WTC11 (cell line): ENCODE measurements at regions not wholly inside any gene's neighbourhood (a gene's known extent, or its start where the extent isn't known, plus 50 kb on each side); places are given as distances from the start of the nearest gene placed in this dataset.

Experiments
- ATAC-seq: fragments of 200-7000 bp; cut with Tn5 transposase; 2 replicates; pipeline ENCODE4 v1.10.0; 2021; ENCODE audit warnings: mild to moderate bottlenecking, moderate library complexity
- CTCF ChIA-PET: fragments of 300-600 bp; sonication (Branson Sonifier 250); formaldehyde crosslinking; loops from one replicate; lab custom pipeline; 2021; ENCODE audit warnings: antibody characterized with exemption; lab: Charles Lee
- POLR2A ChIA-PET: fragments of 350-600 bp; sonication (Branson Sonifier 250); formaldehyde crosslinking; loops from one replicate; lab custom pipeline; 2021; ENCODE audit warnings: antibody characterized with exemption; lab: Charles Lee
- DNase-seq: peaks from one replicate; pipeline ENCODE4 v3.0.0; 2021; ENCODE audit warnings: low spot score
- H3K27ac Mint-ChIP-seq: 2 replicates; pipeline ENCODE4 v1.8.0; 2021; ENCODE audit warnings: mixed read lengths
- H3K27me3 Mint-ChIP-seq: 2 replicates; pipeline ENCODE4 v1.8.0; 2021; ENCODE audit warnings: low read depth, mild to moderate bottlenecking, moderate library complexity, mixed read lengths
- H3K36me3 Mint-ChIP-seq: 2 replicates; pipeline ENCODE4 v1.8.0; 2021; ENCODE audit warnings: mixed read lengths
- H3K4me1 Mint-ChIP-seq: 2 replicates; pipeline ENCODE4 v1.8.0; 2022; ENCODE audit warnings: mixed read lengths
- H3K4me3 Mint-ChIP-seq: 2 replicates; pipeline ENCODE4 v1.8.0; 2021; ENCODE audit warnings: mild to moderate bottlenecking, moderate library complexity, mixed read lengths
- H3K9me3 Mint-ChIP-seq: 2 replicates; pipeline ENCODE4 v1.8.0; 2021; ENCODE audit warnings: mixed read lengths
- ELF4 ChIP-seq: sonication (generic); formaldehyde crosslinking; IDR thresholded peaks from 2 replicates; pipeline ENCODE4 v1.8.1; 2022; ENCODE audit warnings: low read depth, mild to moderate bottlenecking, moderate library complexity, missing genetic modification reagents
- FOXP1 ChIP-seq: sonication (generic); formaldehyde crosslinking; IDR thresholded peaks from 2 replicates; pipeline ENCODE4 v1.8.0; 2022; ENCODE audit warnings: missing genetic modification reagents, mild to moderate bottlenecking, moderate library complexity, borderline replicate concordance
- HMGXB4 ChIP-seq: sonication (generic); formaldehyde crosslinking; IDR thresholded peaks from 2 replicates; pipeline ENCODE4 v1.8.1; 2023; ENCODE audit warnings: mild to moderate bottlenecking, moderate library complexity, missing genetic modification reagents
- IRF2 ChIP-seq: sonication (generic); formaldehyde crosslinking; IDR thresholded peaks from 2 replicates; pipeline ENCODE4 v1.8.0; 2022; ENCODE audit warnings: low read depth, missing genetic modification reagents, borderline replicate concordance
- JAZF1 ChIP-seq: fragments of 250-450 bp; sonication (Bioruptor Pico); IDR thresholded peaks from 2 replicates; pipeline ENCODE4 v1.9.0; 2021; ENCODE audit warnings: moderate library complexity, mild to moderate bottlenecking, inconsistent platforms
- KAT7 ChIP-seq: sonication (generic); formaldehyde crosslinking; IDR thresholded peaks from 2 replicates; pipeline ENCODE4 v1.8.1; 2023; ENCODE audit warnings: missing genetic modification reagents, mild to moderate bottlenecking, borderline replicate concordance
- USF1 ChIP-seq: sonication (generic); formaldehyde crosslinking; IDR thresholded peaks from 2 replicates; pipeline ENCODE4 v1.8.0; 2022; ENCODE audit warnings: mild to moderate bottlenecking, missing genetic modification reagents
- ZBTB21 ChIP-seq: sonication (generic); formaldehyde crosslinking; IDR thresholded peaks from 2 replicates; pipeline ENCODE4 v1.8.1; 2023; ENCODE audit warnings: mild to moderate bottlenecking, missing genetic modification reagents, borderline replicate concordance
- ZNF121 ChIP-seq: sonication (generic); formaldehyde crosslinking; IDR thresholded peaks from 2 replicates; pipeline ENCODE4 v1.8.0; 2023; ENCODE audit warnings: missing genetic modification reagents
- ZNF138 ChIP-seq: sonication (generic); formaldehyde crosslinking; conservative IDR thresholded peaks from 2 replicates; pipeline ENCODE4 v1.8.1; 2022; ENCODE audit warnings: mild to moderate bottlenecking, moderate library complexity, missing genetic modification reagents
- ZNF396 ChIP-seq: fragments of 250-450 bp; sonication (Bioruptor Pico); IDR thresholded peaks from 2 replicates; pipeline ENCODE4 v1.8.0; 2021; ENCODE audit warnings: mild to moderate bottlenecking, moderate library complexity, borderline replicate concordance
- ZNF512 ChIP-seq: sonication (generic); formaldehyde crosslinking; IDR thresholded peaks from 2 replicates; pipeline ENCODE4 v1.8.1; 2022; ENCODE audit warnings: missing genetic modification reagents, borderline replicate concordance
- TF ChIP-seq, protein P1 (sequence below): fragments of 250-450 bp; sonication (Bioruptor Pico); IDR thresholded peaks from 2 replicates; pipeline ENCODE4 v1.8.0; 2021; ENCODE audit warnings: mild to moderate bottlenecking
- TF ChIP-seq, protein P2 (sequence below): fragments of 250-450 bp; sonication (Bioruptor Pico); IDR thresholded peaks from 2 replicates; pipeline ENCODE4 v1.9.0; 2021; ENCODE audit warnings: mild to moderate bottlenecking, borderline replicate concordance
- TF ChIP-seq, protein P3 (sequence below): fragments of 200-600 bp; IDR thresholded peaks from 2 replicates; pipeline ENCODE4 v1.8.0; 2022; ENCODE audit warnings: antibody characterized with exemption

GRCh38 chr20:4609511-4609910 is 76.7 kb upstream of the PRNP start (continued):
- TF ChIP-seq, protein P1, sequence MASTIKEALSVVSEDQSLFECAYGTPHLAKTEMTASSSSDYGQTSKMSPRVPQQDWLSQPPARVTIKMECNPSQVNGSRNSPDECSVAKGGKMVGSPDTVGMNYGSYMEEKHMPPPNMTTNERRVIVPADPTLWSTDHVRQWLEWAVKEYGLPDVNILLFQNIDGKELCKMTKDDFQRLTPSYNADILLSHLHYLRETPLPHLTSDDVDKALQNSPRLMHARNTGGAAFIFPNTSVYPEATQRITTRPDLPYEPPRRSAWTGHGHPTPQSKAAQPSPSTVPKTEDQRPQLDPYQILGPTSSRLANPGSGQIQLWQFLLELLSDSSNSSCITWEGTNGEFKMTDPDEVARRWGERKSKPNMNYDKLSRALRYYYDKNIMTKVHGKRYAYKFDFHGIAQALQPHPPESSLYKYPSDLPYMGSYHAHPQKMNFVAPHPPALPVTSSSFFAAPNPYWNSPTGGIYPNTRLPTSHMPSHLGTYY (CRISPR knock-in tag): no peak
- no peak for TF ChIP-seq IRF2 (CRISPR knock-in tag)
- no peak for TF ChIP-seq KAT7
- TF ChIP-seq, all 79 proteins: peak for 0

DNA sequence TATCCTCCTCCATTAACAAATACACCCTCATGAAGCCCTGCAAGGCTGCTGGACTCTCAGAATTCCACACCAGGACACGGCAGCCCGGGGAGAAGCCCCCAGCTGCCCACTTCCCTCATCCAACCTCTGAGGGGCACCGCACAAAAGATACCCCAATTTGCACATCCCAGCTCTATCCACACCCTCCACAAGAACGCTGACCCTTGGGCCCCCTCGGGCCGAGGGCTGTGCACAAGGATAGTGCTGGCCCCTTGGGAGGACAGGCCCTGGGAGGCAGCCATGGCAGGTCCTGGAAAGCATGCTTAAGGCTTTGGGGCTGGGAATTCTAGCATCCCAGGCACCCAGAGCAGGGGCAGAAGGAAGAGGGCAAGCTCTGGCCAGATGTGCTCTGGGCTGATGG is 77.4 kb upstream of the PRNP start:
- H3K9me3 Mint-ChIP-seq: no peaks in the 10 kb centered on the region
- TF ChIP-seq, protein P2, sequence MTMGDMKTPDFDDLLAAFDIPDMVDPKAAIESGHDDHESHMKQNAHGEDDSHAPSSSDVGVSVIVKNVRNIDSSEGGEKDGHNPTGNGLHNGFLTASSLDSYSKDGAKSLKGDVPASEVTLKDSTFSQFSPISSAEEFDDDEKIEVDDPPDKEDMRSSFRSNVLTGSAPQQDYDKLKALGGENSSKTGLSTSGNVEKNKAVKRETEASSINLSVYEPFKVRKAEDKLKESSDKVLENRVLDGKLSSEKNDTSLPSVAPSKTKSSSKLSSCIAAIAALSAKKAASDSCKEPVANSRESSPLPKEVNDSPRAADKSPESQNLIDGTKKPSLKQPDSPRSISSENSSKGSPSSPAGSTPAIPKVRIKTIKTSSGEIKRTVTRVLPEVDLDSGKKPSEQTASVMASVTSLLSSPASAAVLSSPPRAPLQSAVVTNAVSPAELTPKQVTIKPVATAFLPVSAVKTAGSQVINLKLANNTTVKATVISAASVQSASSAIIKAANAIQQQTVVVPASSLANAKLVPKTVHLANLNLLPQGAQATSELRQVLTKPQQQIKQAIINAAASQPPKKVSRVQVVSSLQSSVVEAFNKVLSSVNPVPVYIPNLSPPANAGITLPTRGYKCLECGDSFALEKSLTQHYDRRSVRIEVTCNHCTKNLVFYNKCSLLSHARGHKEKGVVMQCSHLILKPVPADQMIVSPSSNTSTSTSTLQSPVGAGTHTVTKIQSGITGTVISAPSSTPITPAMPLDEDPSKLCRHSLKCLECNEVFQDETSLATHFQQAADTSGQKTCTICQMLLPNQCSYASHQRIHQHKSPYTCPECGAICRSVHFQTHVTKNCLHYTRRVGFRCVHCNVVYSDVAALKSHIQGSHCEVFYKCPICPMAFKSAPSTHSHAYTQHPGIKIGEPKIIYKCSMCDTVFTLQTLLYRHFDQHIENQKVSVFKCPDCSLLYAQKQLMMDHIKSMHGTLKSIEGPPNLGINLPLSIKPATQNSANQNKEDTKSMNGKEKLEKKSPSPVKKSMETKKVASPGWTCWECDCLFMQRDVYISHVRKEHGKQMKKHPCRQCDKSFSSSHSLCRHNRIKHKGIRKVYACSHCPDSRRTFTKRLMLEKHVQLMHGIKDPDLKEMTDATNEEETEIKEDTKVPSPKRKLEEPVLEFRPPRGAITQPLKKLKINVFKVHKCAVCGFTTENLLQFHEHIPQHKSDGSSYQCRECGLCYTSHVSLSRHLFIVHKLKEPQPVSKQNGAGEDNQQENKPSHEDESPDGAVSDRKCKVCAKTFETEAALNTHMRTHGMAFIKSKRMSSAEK (CRISPR knock-in tag): no peak
- TF ChIP-seq ZNF396 (CRISPR knock-in tag) (no peak), ZNF512 (CRISPR knock-in tag) (no peak), ELF4 (CRISPR knock-in tag) (no peak), USF1 (no peak), JAZF1 (CRISPR knock-in tag) (no peak), FOXP1 (CRISPR knock-in tag) (no peak), ZNF138 (CRISPR knock-in tag) (no peak), ZBTB21 (no peak)

GRCh38 chr20:4607287-4607713 is 79.0 kb upstream of the PRNP start:
- CTCF ChIA-PET: interaction anchor here (0.7 to 3.3 kb wide), 3 partner anchors 76 to 133 kb away, joined by 3 to 16 read pairs (median 5); partner anchors contain the start of gene PRND

More for the DNA sequence above, 77.4 kb upstream of the PRNP start:
- ATAC-seq (no peak), DNase-seq (no peak)
- H3K4me3 Mint-ChIP-seq: no peak overlapping the region
- POLR2A ChIA-PET: no interaction called here
- H3K36me3 Mint-ChIP-seq: no peaks in the 10 kb centered on the region
- no peaks in the 10 kb centered on the region for H3K27me3 Mint-ChIP-seq
- H3K4me1 Mint-ChIP-seq: peaks cover 4% of the 10 kb centered on the region
- no peak overlapping the region for H3K27ac Mint-ChIP-seq
- CTCF ChIA-PET: interaction anchor here (1.1 to 3.3 kb wide), 4 partner anchors 80 to 132 kb away, joined by 3 to 16 read pairs (median 4); partner anchors contain the start of gene PRND

More at GRCh38 chr20:4607287-4607713, 79.0 kb upstream of the PRNP start:
- POLR2A ChIA-PET: no interaction called here
- DNase-seq (peak; percentile 64), ATAC-seq (peak; percentile 88)
- H3K4me1 Mint-ChIP-seq: peaks cover 3% of the 10 kb centered on the region
- no peaks in the 10 kb centered on the region for H3K36me3 Mint-ChIP-seq
- H3K27me3 Mint-ChIP-seq: no peaks in the 10 kb centered on the region
- H3K4me3 Mint-ChIP-seq: no peak overlapping the region
- TF ChIP-seq ZNF121 (CRISPR knock-in tag) (peak; percentile 93), HMGXB4 (CRISPR knock-in tag) (no peak)
- TF ChIP-seq, protein P3, sequence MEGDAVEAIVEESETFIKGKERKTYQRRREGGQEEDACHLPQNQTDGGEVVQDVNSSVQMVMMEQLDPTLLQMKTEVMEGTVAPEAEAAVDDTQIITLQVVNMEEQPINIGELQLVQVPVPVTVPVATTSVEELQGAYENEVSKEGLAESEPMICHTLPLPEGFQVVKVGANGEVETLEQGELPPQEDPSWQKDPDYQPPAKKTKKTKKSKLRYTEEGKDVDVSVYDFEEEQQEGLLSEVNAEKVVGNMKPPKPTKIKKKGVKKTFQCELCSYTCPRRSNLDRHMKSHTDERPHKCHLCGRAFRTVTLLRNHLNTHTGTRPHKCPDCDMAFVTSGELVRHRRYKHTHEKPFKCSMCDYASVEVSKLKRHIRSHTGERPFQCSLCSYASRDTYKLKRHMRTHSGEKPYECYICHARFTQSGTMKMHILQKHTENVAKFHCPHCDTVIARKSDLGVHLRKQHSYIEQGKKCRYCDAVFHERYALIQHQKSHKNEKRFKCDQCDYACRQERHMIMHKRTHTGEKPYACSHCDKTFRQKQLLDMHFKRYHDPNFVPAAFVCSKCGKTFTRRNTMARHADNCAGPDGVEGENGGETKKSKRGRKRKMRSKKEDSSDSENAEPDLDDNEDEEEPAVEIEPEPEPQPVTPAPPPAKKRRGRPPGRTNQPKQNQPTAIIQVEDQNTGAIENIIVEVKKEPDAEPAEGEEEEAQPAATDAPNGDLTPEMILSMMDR: peak; percentile 92
- TF ChIP-seq, all 79 proteins: peak for 2
- Mint-ChIP-seq H3K9me3 (no peaks in the 10 kb centered on the region), H3K27ac (no peak overlapping the region)
